ENCODE measurements at regions not wholly inside any gene's neighbourhood (a gene's known extent, or its start where the extent isn't known, plus 50 kb on each side); places are given as distances from the start of the nearest gene placed in this dataset.

GRCh38 chr2:79387431-79387830 lies 125.4 kb upstream of the CTNNA2 start:
- no peak overlapping the region for H3K18ac ChIP-seq (ENCODE audit: extremely low read depth, low read length)
- H3K4me3 ChIP-seq (ENCODE audit: extremely low read depth in 1 of 4, insufficient read depth in 2 of 4, low read depth in 3 of 4, low read length in 4 of 4) = no peak overlapping the region
- H4K5ac ChIP-seq (ENCODE audit: insufficient read length, low read depth, low read length) = no peak overlapping the region
- no peak overlapping the region for H3K9ac ChIP-seq (replicated peaks in 1 of 4; ENCODE audit: extremely low read depth in 1 of 4, low read depth in 3 of 4, low read length in 3 of 4)
- no peak for DNase-seq (ENCODE audit: low read depth in 1 of 2, low spot score in 2 of 2)
- H3K9me3 ChIP-seq (ENCODE audit: insufficient read depth in 2 of 2, low read depth in 1 of 2, low read length in 1 of 2) = no peaks in the 10 kb centered on the region
- no peaks in the 10 kb centered on the region for H3K36me3 ChIP-seq (ENCODE audit: control insufficient read depth in 2 of 4, insufficient read depth in 4 of 4, low read length in 3 of 4)
- H3K56ac ChIP-seq (replicated peaks; ENCODE audit: insufficient read length, low read depth, low read length) = no peak overlapping the region
- H3K27me3 ChIP-seq (replicated peaks in 1 of 4; ENCODE audit: control insufficient read depth in 3 of 4, extremely low read depth in 1 of 4, insufficient read depth in 3 of 4, low read length in 3 of 4) = no peaks in the 10 kb centered on the region
- no peak overlapping the region for H3K4me2 ChIP-seq (ENCODE audit: insufficient read depth in 1 of 2, low read depth in 2 of 2, low read length in 2 of 2)
- no peaks in the 10 kb centered on the region for H3K79me2 ChIP-seq (ENCODE audit: control insufficient read depth in 1 of 2, insufficient read depth in 2 of 2, low read length in 2 of 2)
- H3K27ac ChIP-seq (ENCODE audit: low read depth, low read length) = no peak overlapping the region
- no peak overlapping the region for H2BK120ac ChIP-seq (replicated peaks; ENCODE audit: low read depth, low read length)
- H3K14ac ChIP-seq (ENCODE audit: insufficient read length) = no peak overlapping the region
- no peak overlapping the region for H2BK12ac ChIP-seq (ENCODE audit: low read depth, low read length)
- H3K4me1 ChIP-seq (replicated peaks in 1 of 4; ENCODE audit: control insufficient read depth in 3 of 4, insufficient read depth in 4 of 4, low read length in 3 of 4) = no peaks in the 10 kb centered on the region; a peak in 1 of 7 replicates
- no peaks in the 10 kb centered on the region for H3K23me2 ChIP-seq (ENCODE audit: low read depth, low read length)
- no peaks in the 10 kb centered on the region for H4K20me1 ChIP-seq (replicated peaks in 1 of 2; ENCODE audit: control insufficient read depth in 1 of 2, insufficient read depth in 2 of 2, low read length in 2 of 2)
- H4K8ac ChIP-seq (ENCODE audit: extremely low read depth, insufficient read depth, low read length) = no peak overlapping the region
- no peak for FAIRE-seq
- H2BK5ac ChIP-seq (ENCODE audit: low read depth, low read length) = no peak overlapping the region
- H3K4ac ChIP-seq (replicated peaks; ENCODE audit: insufficient read length, low read depth, low read length) = no peak overlapping the region
- H2AK5ac ChIP-seq (ENCODE audit: low read depth, low read length) = no peak overlapping the region
- H2BK20ac ChIP-seq (ENCODE audit: low read length) = no peak overlapping the region
- 0 out of 2 replicates have a peak overlapping the region, but pooled peaks have one; percentile 13 for H2BK15ac ChIP-seq (ENCODE audit: low read length)
- WGBS, 2 experiments (ENCODE audit: extremely low coverage in 1 of 2, insufficient coverage in 1 of 2, insufficient read length in 1 of 2, insufficient replicate concordance in 2 of 2, low coverage in 1 of 2, low lambda C conversion rate in 2 of 2, missing lambda C conversion rate in 1 of 2) = 94% methylated on average over 4 of the region's 4 CpGs; no CpG with 5 or more reads in 1 of the 2 experiments
- CTCF ChIA-PET (ENCODE audit: partially characterized antibody) = interaction anchor here (1.4 to 1.7 kb wide), 2 partner anchors 8 to 11 kb away, joined by 4 to 8 read pairs; no protein-coding TSS in a partner anchor
- H2AFZ ChIP-seq (ENCODE audit: low read length) = peak overlapping the region; percentile 18; the same call in 1 of the 2 replicates
- H3K23ac ChIP-seq (ENCODE audit: insufficient read length) = no peak overlapping the region
- H3K79me1 ChIP-seq (ENCODE audit: low read depth, low read length) = no peaks in the 10 kb centered on the region
- POLR2A ChIA-PET (ENCODE audit: partially characterized antibody) = no interaction called here
- H4K91ac ChIP-seq (replicated peaks; ENCODE audit: insufficient read length, low read length) = no peak overlapping the region
- TF ChIP-seq SAP30 (IDR thresholded peaks at IDR 0.05; ENCODE audit: insufficient read depth, insufficient replicate concordance, low read length) = no peak
- no peak for TF ChIP-seq RNF2 (IDR thresholded peaks at IDR 0.05; ENCODE audit: borderline replicate concordance, low read depth, low read length, missing control alignments, poor library complexity, severe bottlenecking)

Measured in H1 (cell line).